CD4-positive, alpha-beta T cell treated with Interleukin-2 at 100 ng/mL for 4 hours (primary cell): ENCODE measurements at regions not wholly inside any gene's neighbourhood (a gene's known extent, or its start where the extent isn't known, plus 50 kb on each side); places are given as distances from the start of the nearest gene placed in this dataset.
"Not testable (repeated sequence)": the region's sequence is repeated elsewhere in the genome, so short reads cannot be mapped to it uniquely, and the experiment has no call there.

ENCODE experiments used
- DNase-seq: peaks from one replicate; pipeline ENCODE4 v3.0.0-alpha.2; 2020; ENCODE audit warnings: low spot score

- DNase-seq = no peak
These were observed 51.4 kb downstream of the MRPL36 start for GRCh38 chr5:1748271-1748670.

GRCh38 chr5:1747803-1748085 is 51.9 kb downstream of the MRPL36 start:
- DNase-seq = no peak

- no peak for DNase-seq
These were observed 52.4 kb downstream of the MRPL36 start for GRCh38 chr5:1747079-1747802.

GRCh38 chr5:1746371-1747078 is 53.1 kb downstream of the MRPL36 start:
- no peak for DNase-seq

GRCh38 chr5:1745796-1746370 is 53.8 kb downstream of the MRPL36 start:
- no peak for DNase-seq

- DNase-seq = no peak
These were observed 54.4 kb downstream of the MRPL36 start for GRCh38 chr5:1745123-1745795.

- DNase-seq = no peak
These were observed 55.1 kb downstream of the MRPL36 start for GRCh38 chr5:1744393-1745122.

- DNase-seq = no peak
These were observed 55.9 kb downstream of the MRPL36 start for GRCh38 chr5:1743769-1744085.

- no peak for DNase-seq
These were observed 56.4 kb downstream of the MRPL36 start for GRCh38 chr5:1743061-1743768.

- peak; percentile 59 for DNase-seq
These were observed 61.7 kb downstream of the MRPL36 start for GRCh38 chr5:1737790-1738405.

GRCh38 chr5:1736889-1737711 is 62.5 kb downstream of the MRPL36 start:
- DNase-seq = no peak

- DNase-seq = no peak
These were observed 63.6 kb downstream of the MRPL36 start for GRCh38 chr5:1736065-1736464.

- no peak for DNase-seq
These were observed 64.2 kb downstream of the MRPL36 start for GRCh38 chr5:1735320-1735970.

- no peak for DNase-seq
These were observed 64.7 kb downstream of the MRPL36 start for GRCh38 chr5:1734908-1735289.

- DNase-seq = no peak
These were observed 65.2 kb downstream of the MRPL36 start for GRCh38 chr5:1734271-1734907.

GRCh38 chr5:1733369-1733768 is 66.3 kb downstream of the MRPL36 start:
- DNase-seq = no peak

GRCh38 chr5:1732945-1733344 is 66.7 kb downstream of the MRPL36 start:
- DNase-seq = no peak

GRCh38 chr5:1732238-1732941 is 67.2 kb downstream of the MRPL36 start:
- no peak for DNase-seq

- not testable (repeated sequence) for DNase-seq
These were observed 67.8 kb downstream of the MRPL36 start for GRCh38 chr5:1731855-1732237.
